Natural killer cell (primary cell): ENCODE measurements at regions not wholly inside any gene's neighbourhood (a gene's known extent, or its start where the extent isn't known, plus 50 kb on each side); places are given as distances from the start of the nearest gene placed in this dataset.

ENCODE experiments used
- ATAC-seq, 3 donors: fragments of 150-1000 bp in 2 of 3; fragments of 200-7000 bp in 1 of 3; cut with Tn5 transposase; 1 replicate in 1 of 3; 2 replicates in 2 of 3; pipeline ENCODE4 v1.10.0; 2021; ENCODE audit warnings: mild to moderate bottlenecking in 2 of 3, moderate library complexity in 2 of 3
- DNase-seq, 2 donors: peaks; one replicate each; pipeline versions ENCODE4 v3.0.0 to v3.0.0-alpha.2; 2013 to 2021; ENCODE audit warnings: mixed read lengths in 1 of 2
- H3K27ac ChIP-seq: one replicate; pipeline ENCODE4 v1.5.1; 2013; ENCODE audit warnings: mild to moderate bottlenecking, low read length
- H3K27me3 ChIP-seq: one replicate; pipeline ENCODE4 v1.6.1; 2013; ENCODE audit warnings: low read length; ENCODE audit not compliant: control insufficient read depth, insufficient read depth
- H3K36me3 ChIP-seq: one replicate; pipeline ENCODE4 v1.6.1; 2013; ENCODE audit warnings: low read length; ENCODE audit not compliant: control insufficient read depth, insufficient read depth
- H3K4me1 ChIP-seq: one replicate; pipeline ENCODE4 v1.6.1; 2013; ENCODE audit warnings: low read length; ENCODE audit not compliant: control insufficient read depth, insufficient read depth
- H3K4me3 ChIP-seq: one replicate; pipeline ENCODE4 v1.5.1; 2013; ENCODE audit warnings: low read length
- H3K9me3 ChIP-seq: one replicate; pipeline ENCODE4 v1.6.1; 2013; ENCODE audit warnings: low read length; ENCODE audit not compliant: control insufficient read depth, insufficient read depth
- H3K27ac Mint-ChIP-seq, 2 donors: one replicate each; pipeline ENCODE4 v1.8.0; 2022; ENCODE audit warnings: mild to moderate bottlenecking in 2 of 2, mixed read lengths in 2 of 2, moderate library complexity in 1 of 2
- H3K27me3 Mint-ChIP-seq, 2 donors: one replicate each; pipeline ENCODE4 v1.8.0; 2022; ENCODE audit warnings: low read depth in 2 of 2, mixed read lengths in 2 of 2
- H3K36me3 Mint-ChIP-seq: one replicate; pipeline ENCODE4 v1.8.0; 2022; ENCODE audit warnings: mixed read lengths
- H3K4me1 Mint-ChIP-seq, 2 donors: one replicate each; pipeline ENCODE4 v1.8.0; 2022; ENCODE audit warnings: mixed read lengths in 2 of 2
- H3K4me3 Mint-ChIP-seq: one replicate; pipeline ENCODE4 v1.8.0; 2022; ENCODE audit warnings: mild to moderate bottlenecking, moderate library complexity, mixed read lengths
- H3K9me3 Mint-ChIP-seq, 2 donors: one replicate each; pipeline ENCODE4 v1.8.0; 2022; ENCODE audit warnings: mixed read lengths in 2 of 2
- CTCF ChIP-seq: fragments of 200-600 bp; IDR thresholded peaks from one replicate; pipeline ENCODE4 v1.8.0; 2022; ENCODE audit warnings: antibody characterized with exemption
- WGBS: methylation state at CpG from one replicate; pipeline ENCODE4 v1.1.7; 2013; ENCODE audit warnings: missing lambda C conversion rate; ENCODE audit not compliant: insufficient coverage; 5-methylcytosine and 5-hydroxymethylcytosine counted together
- intact Hi-C: fragments of 100-400 bp; cut with micrococcal nuclease; formaldehyde crosslinking; loops from one replicate; pipeline ENCODE4 v1.14.2; 2022

- no peak for TF ChIP-seq CTCF
- H3K27ac Mint-ChIP-seq, result no peak overlapping the region
- no peaks in the 10 kb centered on the region for H3K9me3 Mint-ChIP-seq
- no peaks in the 10 kb centered on the region for H3K27me3 Mint-ChIP-seq
- H3K27me3 ChIP-seq, result no peaks in the 10 kb centered on the region
- H3K4me3 ChIP-seq, result no peak overlapping the region
- no peaks in the 10 kb centered on the region for H3K9me3 ChIP-seq
- H3K36me3 ChIP-seq, result no peaks in the 10 kb centered on the region
- H3K4me1 Mint-ChIP-seq, result no peaks in the 10 kb centered on the region
- DNase-seq (no peak), ATAC-seq (no peak)
- no peaks in the 10 kb centered on the region for H3K4me1 ChIP-seq
- no peaks in the 10 kb centered on the region for H3K36me3 Mint-ChIP-seq
- H3K4me3 Mint-ChIP-seq, result no peak overlapping the region
- H3K27ac ChIP-seq, result no peak overlapping the region
- intact Hi-C loops, result no loop called here
- WGBS, result 93% methylated on average over 3 of the region's 3 CpGs
Measured at GRCh38 chr4:89586318-89586717, 250.6 kb downstream of the SNCA start.

GRCh38 chr4:89582756-89583505 lies 254.0 kb downstream of the SNCA start:
- 97% methylated on average over 5 of the region's 5 CpGs for WGBS
- DNase-seq, result no peak
- Histone ChIP-seq H3K4me1 (no peaks in the 10 kb centered on the region), H3K27ac (no peak overlapping the region), H3K27me3 (no peaks in the 10 kb centered on the region), H3K36me3 (no peaks in the 10 kb centered on the region), H3K4me3 (no peak overlapping the region), H3K9me3 (no peaks in the 10 kb centered on the region)
- no peak for ATAC-seq
- TF ChIP-seq CTCF, result no peak
- Mint-ChIP-seq H3K27me3 (no peaks in the 10 kb centered on the region), H3K9me3 (no peaks in the 10 kb centered on the region), H3K4me3 (no peak overlapping the region), H3K4me1 (no peaks in the 10 kb centered on the region), H3K27ac (no peak overlapping the region), H3K36me3 (no peaks in the 10 kb centered on the region)
- intact Hi-C loops, result no loop called here

- Mint-ChIP-seq H3K27ac (no peak overlapping the region), H3K36me3 (no peaks in the 10 kb centered on the region), H3K4me3 (no peak overlapping the region), H3K9me3 (no peaks in the 10 kb centered on the region), H3K4me1 (no peaks in the 10 kb centered on the region), H3K27me3 (no peaks in the 10 kb centered on the region)
- Histone ChIP-seq H3K27ac (no peak overlapping the region), H3K27me3 (no peaks in the 10 kb centered on the region), H3K9me3 (no peaks in the 10 kb centered on the region), H3K36me3 (no peaks in the 10 kb centered on the region), H3K4me1 (no peaks in the 10 kb centered on the region), H3K4me3 (no peak overlapping the region)
- TF ChIP-seq CTCF, result no peak
- DNase-seq (no peak), ATAC-seq (no peak)
- WGBS, result no CpG with 5 or more reads among the region's 1 CpG
- intact Hi-C loops, result no loop called here
Measured at GRCh38 chr4:89579771-89580170, 257.2 kb downstream of the SNCA start.

DNA sequence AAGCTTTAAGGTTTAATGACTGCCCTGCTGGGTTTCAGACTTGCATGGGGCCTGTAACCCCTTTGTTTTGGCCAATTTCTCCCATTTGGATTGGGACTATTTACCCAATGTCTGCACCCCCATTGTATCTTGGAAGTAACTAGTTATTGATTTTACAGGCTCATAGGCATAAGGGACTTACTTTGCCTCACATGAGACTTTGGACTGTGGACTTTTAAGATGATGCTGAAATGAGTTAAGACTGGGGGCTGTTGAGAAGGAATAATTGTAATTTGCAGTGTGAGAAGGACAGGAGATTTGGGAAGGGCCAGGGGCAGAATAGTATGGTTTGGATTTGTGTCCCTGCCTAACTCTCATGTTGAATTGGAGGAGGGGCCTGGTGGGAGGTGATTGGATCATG lies 260.7 kb downstream of the SNCA start:
- Histone ChIP-seq H3K4me3 (no peak overlapping the region), H3K27ac (no peak overlapping the region), H3K36me3 (no peaks in the 10 kb centered on the region), H3K4me1 (no peaks in the 10 kb centered on the region), H3K27me3 (no peaks in the 10 kb centered on the region), H3K9me3 (no peaks in the 10 kb centered on the region)
- DNase-seq (no peak), ATAC-seq (no peak)
- H3K4me1 Mint-ChIP-seq, result no peaks in the 10 kb centered on the region
- no peaks in the 10 kb centered on the region for H3K36me3 Mint-ChIP-seq
- intact Hi-C loops, result no loop called here
- TF ChIP-seq CTCF, result no peak
- H3K9me3 Mint-ChIP-seq, result no peaks in the 10 kb centered on the region
- H3K27me3 Mint-ChIP-seq, result no peaks in the 10 kb centered on the region
- H3K27ac Mint-ChIP-seq, result no peak overlapping the region
- no peak overlapping the region for H3K4me3 Mint-ChIP-seq
